ENCODE measurements at regions not wholly inside any gene's neighbourhood (a gene's known extent, or its start where the extent isn't known, plus 50 kb on each side); places are given as distances from the start of the nearest gene placed in this dataset.

DNA sequence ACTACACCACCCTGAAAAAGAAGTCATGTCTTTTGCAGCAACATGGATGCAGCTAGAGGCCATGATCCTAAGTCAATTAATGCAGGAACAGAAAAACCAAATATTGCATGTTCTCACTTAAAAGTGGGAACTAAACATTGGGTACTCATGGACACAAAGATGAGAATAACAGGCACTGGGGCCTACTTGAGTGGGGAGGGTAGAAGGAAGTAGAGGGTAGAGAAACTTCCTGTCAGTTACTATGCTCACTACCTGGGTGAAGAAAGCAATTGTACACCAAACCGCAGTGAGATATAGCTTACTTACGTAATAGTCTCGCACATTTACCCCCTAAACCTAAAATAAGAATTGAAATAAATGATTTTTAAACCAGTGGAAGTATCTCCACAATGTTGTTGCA, 480.5 kb upstream of the ARRDC4 start:
- TF ChIP-seq, protein P1, sequence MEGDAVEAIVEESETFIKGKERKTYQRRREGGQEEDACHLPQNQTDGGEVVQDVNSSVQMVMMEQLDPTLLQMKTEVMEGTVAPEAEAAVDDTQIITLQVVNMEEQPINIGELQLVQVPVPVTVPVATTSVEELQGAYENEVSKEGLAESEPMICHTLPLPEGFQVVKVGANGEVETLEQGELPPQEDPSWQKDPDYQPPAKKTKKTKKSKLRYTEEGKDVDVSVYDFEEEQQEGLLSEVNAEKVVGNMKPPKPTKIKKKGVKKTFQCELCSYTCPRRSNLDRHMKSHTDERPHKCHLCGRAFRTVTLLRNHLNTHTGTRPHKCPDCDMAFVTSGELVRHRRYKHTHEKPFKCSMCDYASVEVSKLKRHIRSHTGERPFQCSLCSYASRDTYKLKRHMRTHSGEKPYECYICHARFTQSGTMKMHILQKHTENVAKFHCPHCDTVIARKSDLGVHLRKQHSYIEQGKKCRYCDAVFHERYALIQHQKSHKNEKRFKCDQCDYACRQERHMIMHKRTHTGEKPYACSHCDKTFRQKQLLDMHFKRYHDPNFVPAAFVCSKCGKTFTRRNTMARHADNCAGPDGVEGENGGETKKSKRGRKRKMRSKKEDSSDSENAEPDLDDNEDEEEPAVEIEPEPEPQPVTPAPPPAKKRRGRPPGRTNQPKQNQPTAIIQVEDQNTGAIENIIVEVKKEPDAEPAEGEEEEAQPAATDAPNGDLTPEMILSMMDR (IDR thresholded peaks at IDR 0.05; ENCODE audit: borderline replicate concordance, extremely low read depth, low read length, poor library complexity, severe bottlenecking) = no peak
- TF ChIP-seq EZH2 (IDR thresholded peaks at IDR 0.05; ENCODE audit: borderline replicate concordance, low read depth, low read length, severe bottlenecking) = no peak
